ENCODE measurements at regions not wholly inside any gene's neighbourhood (a gene's known extent, or its start where the extent isn't known, plus 50 kb on each side); places are given as distances from the start of the nearest gene placed in this dataset.
A peak's percentile ranks its signal among the peaks of the same experiment; 100 is the strongest.

GRCh38 chr17:36721560-36722120 is 120.3 kb downstream of the MRM1 start:
- Histone ChIP-seq H3K9me3 (ENCODE audit: control insufficient read depth in 2 of 2, insufficient read depth in 1 of 2, low read length in 1 of 2) (no peaks in the 10 kb centered on the region), H3K27ac (ENCODE audit: low read depth in 1 of 2, low read length in 1 of 2) (peak overlapping the region; percentile 79 to 96), H3K36me3 (ENCODE audit: control insufficient read depth in 2 of 2, insufficient read depth in 2 of 2, low read length in 1 of 2) (no peaks in the 10 kb centered on the region), H3K27me3 (ENCODE audit: control insufficient read depth in 2 of 2, insufficient read depth in 1 of 2, low read length in 1 of 2) (no peaks in the 10 kb centered on the region), H3K4me1 (ENCODE audit: control insufficient read depth in 2 of 2, insufficient read depth in 2 of 2, low read length in 2 of 2) (peaks cover 45 to 55% of the 10 kb centered on the region in 2 donors), H3K4me3 (ENCODE audit: low read length in 2 of 2) (peak overlapping the region; percentile 11 to 56)
- DNase-seq (ENCODE audit: low read depth in 6 of 9, low spot score in 9 of 9) = no peak
- WGBS = 14% methylated on average over 8 of the region's 8 CpGs

- DNase-seq (ENCODE audit: low read depth in 6 of 9, low spot score in 9 of 9) = peak in 7 of 9 donors; percentile 52 to 90 (median 75)
- WGBS = 1% methylated on average over 49 of the region's 49 CpGs
- Histone ChIP-seq H3K36me3 (ENCODE audit: control insufficient read depth in 2 of 2, insufficient read depth in 2 of 2, low read length in 1 of 2) (no peaks in the 10 kb centered on the region), H3K27me3 (ENCODE audit: control insufficient read depth in 2 of 2, insufficient read depth in 1 of 2, low read length in 1 of 2) (peaks cover 0 to 2% of the 10 kb centered on the region in 2 donors), H3K4me3 (ENCODE audit: low read length in 2 of 2) (peak overlapping the region; percentile 48 to 56), H3K4me1 (ENCODE audit: control insufficient read depth in 2 of 2, insufficient read depth in 2 of 2, low read length in 2 of 2) (peaks cover 51 to 61% of the 10 kb centered on the region in 2 donors), H3K9me3 (ENCODE audit: control insufficient read depth in 2 of 2, insufficient read depth in 1 of 2, low read length in 1 of 2) (no peaks in the 10 kb centered on the region), H3K27ac (ENCODE audit: low read depth in 1 of 2, low read length in 1 of 2) (peak overlapping the region; percentile 90 to 96)
These were observed 120.9 kb downstream of the MRM1 start for GRCh38 chr17:36722121-36722902.

GRCh38 chr17:36722903-36723263 is 121.5 kb downstream of the MRM1 start:
- Histone ChIP-seq H3K36me3 (ENCODE audit: control insufficient read depth in 2 of 2, insufficient read depth in 2 of 2, low read length in 1 of 2) (no peaks in the 10 kb centered on the region), H3K9me3 (ENCODE audit: control insufficient read depth in 2 of 2, insufficient read depth in 1 of 2, low read length in 1 of 2) (no peaks in the 10 kb centered on the region), H3K27ac (ENCODE audit: low read depth in 1 of 2, low read length in 1 of 2) (peak overlapping the region; percentile 90 to 96), H3K4me1 (ENCODE audit: control insufficient read depth in 2 of 2, insufficient read depth in 2 of 2, low read length in 2 of 2) (peaks cover 57 to 67% of the 10 kb centered on the region in 2 donors), H3K4me3 (ENCODE audit: low read length in 2 of 2) (peak overlapping the region; percentile 48 to 56), H3K27me3 (ENCODE audit: control insufficient read depth in 2 of 2, insufficient read depth in 1 of 2, low read length in 1 of 2) (peaks cover 0 to 7% of the 10 kb centered on the region in 2 donors)
- WGBS = 78% methylated on average over 6 of the region's 6 CpGs
- no peak for DNase-seq (ENCODE audit: low read depth in 6 of 9, low spot score in 9 of 9)

DNA sequence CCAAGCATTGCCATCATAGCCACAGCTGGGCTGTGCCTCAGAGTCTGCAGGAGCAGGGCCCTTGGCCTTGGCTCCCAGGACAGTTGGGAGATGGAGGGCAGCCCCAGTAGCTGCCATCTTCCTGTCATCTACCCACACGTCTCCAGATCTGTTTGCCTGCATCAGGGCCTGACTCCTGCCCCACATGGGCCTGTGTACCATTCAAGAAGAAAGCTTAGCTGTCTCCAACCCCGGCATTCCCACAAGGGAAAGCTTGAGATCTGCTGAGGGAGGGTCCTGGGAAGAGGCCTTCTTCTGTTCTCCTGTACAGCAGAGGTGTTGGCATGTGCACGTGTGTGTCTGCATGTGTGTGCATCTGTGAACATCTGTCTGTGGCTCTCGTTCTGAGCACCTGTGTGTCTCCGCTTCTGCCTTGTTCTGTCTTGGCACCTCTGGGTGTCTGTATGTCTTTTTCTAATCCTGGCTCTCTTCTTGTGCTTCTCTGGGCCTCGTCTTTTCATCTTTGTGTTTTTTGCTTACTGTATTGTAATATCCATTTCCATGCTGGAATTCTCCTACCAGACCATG is 122.2 kb downstream of the MRM1 start:
- Histone ChIP-seq H3K36me3 (ENCODE audit: control insufficient read depth in 2 of 2, insufficient read depth in 2 of 2, low read length in 1 of 2) (no peaks in the 10 kb centered on the region), H3K4me1 (ENCODE audit: control insufficient read depth in 2 of 2, insufficient read depth in 2 of 2, low read length in 2 of 2) (peaks cover 62 to 72% of the 10 kb centered on the region in 2 donors), H3K9me3 (ENCODE audit: control insufficient read depth in 2 of 2, insufficient read depth in 1 of 2, low read length in 1 of 2) (no peaks in the 10 kb centered on the region), H3K27me3 (ENCODE audit: control insufficient read depth in 2 of 2, insufficient read depth in 1 of 2, low read length in 1 of 2) (peaks cover 0 to 9% of the 10 kb centered on the region in 2 donors), H3K4me3 (ENCODE audit: low read length in 2 of 2) (no peak overlapping the region), H3K27ac (ENCODE audit: low read depth in 1 of 2, low read length in 1 of 2) (peak overlapping the region; percentile 90 to 96)
- WGBS = 32% methylated on average over 6 of the region's 6 CpGs
- DNase-seq (ENCODE audit: low read depth in 6 of 9, low spot score in 9 of 9) = peak in 7 of 9 donors; percentile 40 to 85 (median 58)

GRCh38 chr17:36726199-36726598 is 124.8 kb downstream of the MRM1 start:
- Histone ChIP-seq H3K27ac (ENCODE audit: low read depth in 1 of 2, low read length in 1 of 2) (no peak overlapping the region), H3K4me3 (ENCODE audit: low read length in 2 of 2) (no peak overlapping the region), H3K9me3 (ENCODE audit: control insufficient read depth in 2 of 2, insufficient read depth in 1 of 2, low read length in 1 of 2) (no peaks in the 10 kb centered on the region), H3K4me1 (ENCODE audit: control insufficient read depth in 2 of 2, insufficient read depth in 2 of 2, low read length in 2 of 2) (peaks cover 69 to 81% of the 10 kb centered on the region in 2 donors), H3K27me3 (ENCODE audit: control insufficient read depth in 2 of 2, insufficient read depth in 1 of 2, low read length in 1 of 2) (peaks cover 0 to 25% of the 10 kb centered on the region in 2 donors), H3K36me3 (ENCODE audit: control insufficient read depth in 2 of 2, insufficient read depth in 2 of 2, low read length in 1 of 2) (no peaks in the 10 kb centered on the region)
- DNase-seq (ENCODE audit: low read depth in 6 of 9, low spot score in 9 of 9) = peak in 1 of 9 donors; percentile 13
- WGBS = 74% methylated on average over 4 of the region's 4 CpGs

DNA sequence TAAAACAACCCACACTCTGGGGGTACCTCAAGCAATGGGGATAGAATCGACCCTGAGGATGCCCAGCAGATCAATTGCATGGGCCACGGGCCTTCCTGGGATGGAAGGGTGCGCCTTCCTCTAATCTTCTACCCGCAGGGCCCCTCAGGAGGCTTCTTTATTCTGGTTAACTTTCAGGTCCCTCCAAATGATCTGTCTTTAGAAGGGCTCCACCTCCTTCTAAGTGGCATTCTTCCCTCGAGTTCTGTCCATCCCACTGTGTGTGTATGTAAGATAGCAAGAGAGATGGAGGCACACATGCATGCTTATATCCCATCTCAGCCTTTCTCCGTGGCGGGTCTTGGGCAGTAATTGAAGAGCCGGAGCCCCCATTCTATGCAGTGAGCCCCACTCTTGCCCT is 125.7 kb downstream of the MRM1 start:
- H3K4me3 ChIP-seq (ENCODE audit: low read length in 2 of 2) = no peak overlapping the region
- H3K36me3 ChIP-seq (ENCODE audit: control insufficient read depth in 2 of 2, insufficient read depth in 2 of 2, low read length in 1 of 2) = no peaks in the 10 kb centered on the region
- 96% methylated on average over 8 of the region's 8 CpGs for WGBS
- H3K9me3 ChIP-seq (ENCODE audit: control insufficient read depth in 2 of 2, insufficient read depth in 1 of 2, low read length in 1 of 2) = no peaks in the 10 kb centered on the region
- H3K27ac ChIP-seq (ENCODE audit: low read depth in 1 of 2, low read length in 1 of 2) = no peak overlapping the region
- DNase-seq (ENCODE audit: low read depth in 6 of 9, low spot score in 9 of 9) = no peak
- H3K27me3 ChIP-seq (ENCODE audit: control insufficient read depth in 2 of 2, insufficient read depth in 1 of 2, low read length in 1 of 2) = peaks cover 2 to 32% of the 10 kb centered on the region in 2 donors
- peaks cover 60 to 77% of the 10 kb centered on the region in 2 donors for H3K4me1 ChIP-seq (ENCODE audit: control insufficient read depth in 2 of 2, insufficient read depth in 2 of 2, low read length in 2 of 2)

DNA sequence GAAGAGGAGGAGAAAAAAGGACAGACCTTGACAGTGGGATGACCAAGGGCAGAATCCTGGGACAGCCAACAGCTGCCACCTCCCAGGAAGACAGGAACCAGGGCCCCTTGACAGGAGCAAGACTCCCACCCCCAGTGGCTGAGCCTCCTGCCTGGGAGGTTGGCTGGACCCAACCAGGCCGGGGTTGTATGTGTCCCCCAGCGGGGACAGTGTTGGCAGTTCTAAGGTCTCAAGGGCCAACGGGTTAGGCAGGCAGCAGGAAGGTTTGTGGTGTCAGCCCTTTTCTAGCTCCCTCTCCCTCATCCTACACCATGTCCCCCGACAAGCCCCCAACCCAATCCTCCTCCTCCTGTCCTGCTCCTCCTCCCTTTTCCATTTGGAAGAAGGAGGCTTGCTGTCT is 126.2 kb downstream of the MRM1 start:
- Histone ChIP-seq H3K27ac (ENCODE audit: low read depth in 1 of 2, low read length in 1 of 2) (peak overlapping the region; percentile 32 to 55), H3K27me3 (ENCODE audit: control insufficient read depth in 2 of 2, insufficient read depth in 1 of 2, low read length in 1 of 2) (peaks cover 3 to 35% of the 10 kb centered on the region in 2 donors), H3K36me3 (ENCODE audit: control insufficient read depth in 2 of 2, insufficient read depth in 2 of 2, low read length in 1 of 2) (no peaks in the 10 kb centered on the region), H3K4me1 (ENCODE audit: control insufficient read depth in 2 of 2, insufficient read depth in 2 of 2, low read length in 2 of 2) (peaks cover 59 to 73% of the 10 kb centered on the region in 2 donors), H3K4me3 (ENCODE audit: low read length in 2 of 2) (no peak overlapping the region), H3K9me3 (ENCODE audit: control insufficient read depth in 2 of 2, insufficient read depth in 1 of 2, low read length in 1 of 2) (no peaks in the 10 kb centered on the region)
- 57% methylated on average over 4 of the region's 4 CpGs for WGBS
- no peak for DNase-seq (ENCODE audit: low read depth in 6 of 9, low spot score in 9 of 9)

DNA sequence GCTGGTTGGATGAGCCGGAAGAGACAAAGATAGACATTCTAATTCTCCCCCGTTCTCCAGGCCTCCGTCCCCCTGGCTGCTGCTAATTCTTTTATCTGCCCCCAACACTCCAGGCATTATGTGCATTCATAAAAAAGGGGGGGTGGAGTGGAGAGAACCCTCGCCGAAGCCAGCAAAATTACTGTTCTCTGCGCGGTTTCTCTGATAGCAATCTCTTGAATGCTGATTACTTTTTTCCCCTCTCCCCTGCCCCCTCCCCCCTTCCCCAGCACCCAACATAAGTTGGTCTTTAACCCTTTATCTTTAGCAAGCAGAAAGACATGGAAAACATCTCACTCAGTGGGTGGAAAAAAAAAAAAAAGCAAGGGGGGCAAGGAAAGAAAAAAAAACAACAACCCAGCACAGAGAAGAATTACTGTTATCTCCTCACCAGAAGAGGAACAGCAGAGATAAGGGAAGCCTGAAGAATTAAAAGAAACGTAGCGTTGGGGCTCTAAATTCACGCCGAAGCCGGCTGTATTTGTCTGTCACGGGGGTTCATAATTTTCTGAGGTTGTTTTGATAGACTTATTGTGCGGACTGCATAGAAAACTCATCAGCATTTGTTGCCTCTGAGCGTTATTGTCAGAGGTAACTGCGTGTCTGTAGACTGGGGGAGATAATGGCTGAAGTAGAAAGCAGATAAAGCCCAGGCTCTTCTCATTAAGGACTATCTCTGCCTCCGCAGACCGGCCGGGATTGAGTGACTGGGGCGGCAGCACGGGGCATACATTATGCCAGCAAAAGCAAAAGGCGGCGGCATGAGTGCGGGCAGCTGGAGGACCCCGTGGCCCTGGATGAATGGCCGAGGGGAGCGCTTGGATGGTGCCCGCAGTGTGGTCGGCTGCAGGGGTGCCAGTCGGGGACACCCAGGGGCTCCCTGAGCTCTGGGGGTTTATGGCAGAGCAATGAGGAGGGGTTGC is 126.9 kb downstream of the MRM1 start:
- Histone ChIP-seq H3K4me3 (ENCODE audit: low read length in 2 of 2) (peak overlapping the region in 1 of 2 donors; percentile 14), H3K27ac (ENCODE audit: low read depth in 1 of 2, low read length in 1 of 2) (peak overlapping the region; percentile 32 to 55), H3K9me3 (ENCODE audit: control insufficient read depth in 2 of 2, insufficient read depth in 1 of 2, low read length in 1 of 2) (no peaks in the 10 kb centered on the region), H3K36me3 (ENCODE audit: control insufficient read depth in 2 of 2, insufficient read depth in 2 of 2, low read length in 1 of 2) (no peaks in the 10 kb centered on the region), H3K27me3 (ENCODE audit: control insufficient read depth in 2 of 2, insufficient read depth in 1 of 2, low read length in 1 of 2) (peaks cover 3 to 37% of the 10 kb centered on the region in 2 donors), H3K4me1 (ENCODE audit: control insufficient read depth in 2 of 2, insufficient read depth in 2 of 2, low read length in 2 of 2) (peaks cover 54 to 66% of the 10 kb centered on the region in 2 donors)
- WGBS = 22% methylated on average over 30 of the region's 30 CpGs
- peak in 2 of 9 donors; percentile 33 to 66 for DNase-seq (ENCODE audit: low read depth in 6 of 9, low spot score in 9 of 9)

Data from thymus (tissue), 11 donors.